GM20431 (cell line): ENCODE measurements at regions not wholly inside any gene's neighbourhood (a gene's known extent, or its start where the extent isn't known, plus 50 kb on each side); places are given as distances from the start of the nearest gene placed in this dataset.
"Not testable (repeated sequence)": the region's sequence is repeated elsewhere in the genome, so short reads cannot be mapped to it uniquely, and the experiment has no call there.

ENCODE experiments used
- in situ Hi-C: fragments of 300-500 bp; cut with MseI, MboI; formaldehyde crosslinking; loops from one replicate; pipeline ENCODE4 v1.15.0; 2020; ENCODE audit warnings: low sequenced_read_pairs; ENCODE audit not compliant: unreplicated experiment

DNA sequence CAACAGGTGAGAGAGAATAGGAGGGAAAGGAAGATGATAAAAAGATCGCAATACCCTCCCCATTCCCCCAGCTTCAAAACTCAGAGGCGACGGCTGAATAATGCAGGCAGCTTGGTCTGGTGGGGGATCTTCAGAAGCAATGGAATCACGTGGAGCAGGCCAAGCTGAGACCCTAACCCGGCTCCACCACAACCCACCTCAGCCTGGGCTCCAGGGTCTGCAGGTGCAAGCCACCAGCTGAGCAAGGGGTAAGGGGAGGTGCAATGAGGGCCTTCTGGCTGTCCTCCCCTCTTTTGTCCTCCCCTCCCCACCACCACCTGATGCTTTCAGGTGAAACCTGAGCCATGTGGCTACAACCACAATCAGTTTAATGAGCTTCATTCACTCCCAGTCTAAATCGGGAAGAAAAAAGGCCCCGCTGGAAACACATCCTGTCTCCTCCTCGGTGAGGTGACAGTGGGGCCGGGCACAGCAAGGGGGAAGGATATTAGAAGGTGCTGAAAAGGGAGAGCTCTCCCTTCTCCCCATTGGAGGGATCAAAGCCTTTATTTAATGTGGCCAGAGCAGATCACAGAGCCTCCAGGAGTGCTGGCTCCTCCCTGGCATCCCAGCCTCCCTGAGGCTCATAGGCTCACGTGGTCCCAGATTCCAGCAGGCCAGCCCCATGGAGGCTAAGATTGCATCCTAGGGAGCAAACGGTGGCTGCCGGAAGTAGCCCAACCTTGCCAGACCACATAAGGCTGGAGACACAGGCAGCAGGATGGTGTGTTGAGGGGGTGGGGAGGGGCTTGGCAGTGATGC is 261.0 kb downstream of the SOX9 start:
- in situ Hi-C loops, result no loop called here

DNA sequence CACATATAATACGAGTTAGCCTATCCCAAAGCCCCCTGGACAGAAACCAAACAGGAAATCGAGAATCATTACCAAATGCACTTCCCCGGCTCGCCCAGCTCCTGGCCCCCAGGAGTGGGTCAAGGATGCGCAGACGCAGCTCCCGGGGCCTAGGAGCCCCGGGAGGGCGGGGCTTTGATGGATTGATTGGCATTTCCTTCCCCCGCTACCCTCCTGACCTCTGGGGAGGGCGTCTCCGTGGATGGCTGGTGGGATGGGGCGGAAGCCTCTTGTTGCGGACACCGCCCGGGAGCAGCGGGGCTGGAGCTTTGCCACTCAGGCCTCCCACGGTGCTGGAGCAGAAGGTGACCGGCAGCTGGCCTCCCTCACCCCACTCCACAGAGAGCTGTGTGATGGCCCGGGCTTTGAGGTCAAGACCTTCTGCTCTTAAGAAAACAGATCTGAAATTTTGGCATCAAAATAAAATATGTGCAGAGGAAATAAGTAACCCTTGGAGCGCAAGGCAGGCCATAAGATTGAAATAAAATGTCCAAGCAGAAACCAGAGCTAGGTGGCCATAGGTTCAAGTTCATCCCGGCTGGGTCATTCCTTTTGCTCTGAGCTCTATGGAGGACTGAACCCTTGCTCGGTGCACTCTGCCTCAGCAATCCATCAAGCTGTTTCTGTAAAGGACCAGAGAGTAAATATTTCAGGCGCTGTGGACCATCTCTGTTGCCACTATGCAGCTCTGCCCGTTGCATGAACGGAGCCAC is 262.3 kb downstream of the SOX9 start:
- in situ Hi-C loops, result no loop called here

DNA sequence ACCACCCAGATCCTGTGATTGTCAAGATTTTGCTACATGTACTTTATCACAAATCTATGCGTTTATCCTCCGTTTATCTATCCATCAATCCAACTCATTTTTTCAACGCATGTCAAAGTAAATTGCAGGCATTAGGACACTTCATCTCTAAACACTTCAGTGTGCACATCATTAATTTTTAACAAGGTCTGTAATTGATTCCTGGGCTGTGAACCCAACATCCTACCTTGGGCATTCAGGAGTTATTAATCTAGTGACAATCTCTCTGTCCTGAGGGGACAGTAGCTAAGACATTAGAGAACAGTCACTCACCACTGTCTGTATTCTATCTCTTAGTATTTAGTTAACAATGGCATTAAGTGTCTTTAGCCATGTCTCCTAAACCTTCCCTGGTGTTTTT is 264.7 kb downstream of the SOX9 start:
- in situ Hi-C loops, result no loop called here

DNA sequence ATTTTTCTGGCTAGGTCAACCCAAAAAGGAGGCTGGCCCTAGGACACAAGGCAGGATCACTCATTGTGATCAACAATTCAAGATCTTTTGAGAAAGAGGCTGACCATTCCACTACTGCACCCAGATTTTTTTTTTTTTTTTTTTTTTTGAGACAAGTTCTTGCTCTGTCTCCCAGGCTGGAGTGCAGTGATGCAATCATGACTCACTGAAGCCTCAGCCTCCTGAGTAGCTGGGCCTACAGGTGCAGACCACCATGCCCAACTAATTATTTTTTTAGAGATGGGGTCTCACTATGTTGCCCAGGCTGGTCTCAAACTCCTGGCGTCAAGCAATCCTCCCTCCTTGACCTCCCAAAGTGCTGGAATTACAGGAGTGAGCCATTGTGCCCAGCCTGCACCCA is 265.4 kb downstream of the SOX9 start:
- in situ Hi-C loops, result not testable (repeated sequence)

DNA sequence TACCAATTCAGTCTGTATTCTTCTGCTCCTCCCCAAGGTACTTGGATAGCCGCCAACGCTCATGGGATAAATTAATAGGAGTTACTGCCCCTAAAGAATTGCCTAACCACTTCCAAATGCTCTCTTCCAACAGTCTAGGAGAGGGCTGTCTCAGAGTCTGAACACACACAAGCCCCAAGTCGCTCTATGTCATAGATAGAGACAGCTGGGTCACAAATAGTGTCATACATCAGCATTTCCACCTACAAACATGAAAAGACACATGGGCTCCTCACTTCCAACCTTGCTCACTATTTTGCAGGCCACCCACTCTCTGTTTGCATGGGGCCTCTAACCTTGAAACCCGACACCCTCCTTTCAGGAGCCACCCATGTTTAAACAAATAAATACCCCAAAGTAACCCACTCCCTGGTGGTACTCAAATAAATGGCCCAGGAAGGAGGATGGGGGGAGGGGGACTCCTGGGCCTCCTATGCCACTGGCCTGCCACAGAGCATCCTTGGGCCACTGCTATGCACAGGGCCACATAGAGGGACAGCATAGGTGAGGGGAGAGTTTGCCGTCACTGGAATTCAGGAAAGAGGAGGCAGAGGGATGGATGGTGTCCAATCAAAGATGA is 265.9 kb downstream of the SOX9 start:
- in situ Hi-C loops, result no loop called here

DNA sequence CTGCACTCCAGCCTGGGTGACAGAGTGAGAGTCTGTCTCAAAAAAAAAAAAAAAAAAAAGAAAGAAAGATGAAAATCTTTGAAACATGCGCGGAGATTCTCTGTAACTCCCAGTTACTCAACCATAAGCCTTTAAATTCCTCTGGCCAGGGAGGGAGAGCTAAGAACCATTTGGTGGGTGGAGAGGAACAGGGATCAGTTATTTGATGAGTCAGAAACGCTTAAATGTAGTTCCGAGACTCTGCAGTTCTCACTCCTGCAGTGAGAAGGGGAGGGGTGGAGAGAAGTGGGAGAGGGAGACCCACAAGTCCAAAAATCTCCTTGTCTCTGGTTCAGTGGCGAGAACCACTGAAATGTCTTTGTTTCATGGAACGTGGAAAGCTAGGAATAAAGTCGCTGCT is 266.7 kb downstream of the SOX9 start:
- in situ Hi-C loops, result no loop called here

DNA sequence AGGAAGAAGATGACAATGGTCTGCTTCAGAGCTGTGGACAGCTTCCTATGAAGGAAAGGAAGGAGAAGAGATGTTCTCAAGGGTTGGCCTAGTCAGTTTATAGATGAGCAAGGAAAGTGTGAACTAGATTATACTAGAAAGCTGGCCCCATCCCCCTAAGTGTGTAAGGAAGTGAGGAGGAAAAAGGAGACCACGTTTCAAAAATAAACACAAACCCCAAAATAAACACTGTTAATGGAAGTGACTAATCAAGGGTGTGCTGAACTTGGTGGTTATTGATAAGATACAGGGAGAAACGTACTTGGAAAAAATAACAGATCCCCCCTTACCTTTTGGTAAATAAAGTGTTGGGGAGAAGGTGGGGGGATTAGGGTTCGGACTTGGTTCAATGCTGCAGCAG is 267.1 kb downstream of the SOX9 start:
- in situ Hi-C loops, result no loop called here

DNA sequence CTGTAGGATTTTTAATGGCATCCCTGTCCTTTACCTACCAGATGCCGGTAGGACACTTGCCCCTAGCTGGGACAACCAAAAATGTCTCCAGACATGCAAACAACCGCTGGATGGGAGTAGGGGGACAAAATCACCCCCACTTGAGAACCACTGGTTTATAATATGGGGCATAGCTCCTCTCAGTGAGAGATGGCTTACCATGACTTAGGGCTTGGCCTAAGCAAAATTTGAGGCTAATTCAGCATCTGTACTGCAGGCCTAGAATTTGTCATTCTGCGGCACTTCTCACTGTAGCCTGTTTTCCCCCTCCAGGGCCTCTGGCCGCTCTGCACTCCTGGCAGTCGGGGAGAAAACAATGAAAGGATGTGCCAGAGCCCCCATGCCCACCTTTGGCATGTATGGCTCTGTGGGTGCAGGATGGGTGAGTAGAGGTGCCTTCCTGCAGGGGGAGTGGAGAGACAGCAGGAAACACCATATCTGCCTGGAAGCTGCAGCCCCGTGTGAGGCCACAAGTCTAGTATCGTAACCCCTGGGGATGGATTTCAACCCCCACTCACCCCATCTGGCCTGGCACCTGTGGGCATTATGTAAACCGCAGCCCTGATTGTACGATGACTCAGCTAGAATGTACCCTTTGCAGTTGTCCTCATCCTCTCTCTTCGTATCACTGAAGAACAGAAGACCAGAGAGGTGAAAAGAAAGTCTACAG is 268.1 kb downstream of the SOX9 start:
- in situ Hi-C loops, result no loop called here

DNA sequence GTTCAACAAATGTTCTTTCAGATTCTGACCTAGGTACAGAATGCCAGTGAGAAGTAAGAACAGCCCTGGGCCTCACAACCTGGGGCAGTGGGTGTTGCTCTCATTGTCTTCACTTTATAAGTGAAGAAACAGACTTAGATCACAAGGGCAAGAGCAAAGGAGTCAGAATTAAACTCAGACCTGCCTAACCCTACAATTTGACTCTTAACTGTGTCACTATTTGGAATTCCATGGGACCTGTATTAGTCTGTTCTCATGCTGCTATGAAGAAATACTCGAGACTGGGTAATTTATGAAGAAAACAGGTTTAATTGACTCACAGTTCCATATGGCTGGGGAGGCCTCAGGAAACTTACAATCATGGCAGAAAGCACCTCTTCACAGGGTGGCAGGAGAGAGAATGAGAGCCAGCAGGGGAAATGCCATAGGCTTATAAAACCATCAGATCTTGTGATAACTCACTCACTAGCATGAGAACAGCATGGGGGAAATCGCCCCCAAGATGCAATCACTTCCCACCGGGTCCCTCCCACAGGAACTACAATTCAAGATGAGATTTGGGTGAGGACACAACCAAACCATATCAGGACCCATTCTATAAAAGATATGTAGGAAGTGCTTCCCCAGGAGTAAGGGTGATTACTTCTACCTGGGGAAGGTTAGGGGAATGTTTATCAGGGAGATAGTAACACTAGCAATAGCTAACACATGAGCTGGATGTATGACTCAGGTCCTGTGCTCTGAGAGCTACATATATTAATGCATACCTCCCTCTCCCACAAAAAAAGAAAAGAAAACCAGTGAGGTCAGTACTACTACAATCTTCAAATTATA is 270.1 kb downstream of the SOX9 start:
- in situ Hi-C loops, result no loop called here

DNA sequence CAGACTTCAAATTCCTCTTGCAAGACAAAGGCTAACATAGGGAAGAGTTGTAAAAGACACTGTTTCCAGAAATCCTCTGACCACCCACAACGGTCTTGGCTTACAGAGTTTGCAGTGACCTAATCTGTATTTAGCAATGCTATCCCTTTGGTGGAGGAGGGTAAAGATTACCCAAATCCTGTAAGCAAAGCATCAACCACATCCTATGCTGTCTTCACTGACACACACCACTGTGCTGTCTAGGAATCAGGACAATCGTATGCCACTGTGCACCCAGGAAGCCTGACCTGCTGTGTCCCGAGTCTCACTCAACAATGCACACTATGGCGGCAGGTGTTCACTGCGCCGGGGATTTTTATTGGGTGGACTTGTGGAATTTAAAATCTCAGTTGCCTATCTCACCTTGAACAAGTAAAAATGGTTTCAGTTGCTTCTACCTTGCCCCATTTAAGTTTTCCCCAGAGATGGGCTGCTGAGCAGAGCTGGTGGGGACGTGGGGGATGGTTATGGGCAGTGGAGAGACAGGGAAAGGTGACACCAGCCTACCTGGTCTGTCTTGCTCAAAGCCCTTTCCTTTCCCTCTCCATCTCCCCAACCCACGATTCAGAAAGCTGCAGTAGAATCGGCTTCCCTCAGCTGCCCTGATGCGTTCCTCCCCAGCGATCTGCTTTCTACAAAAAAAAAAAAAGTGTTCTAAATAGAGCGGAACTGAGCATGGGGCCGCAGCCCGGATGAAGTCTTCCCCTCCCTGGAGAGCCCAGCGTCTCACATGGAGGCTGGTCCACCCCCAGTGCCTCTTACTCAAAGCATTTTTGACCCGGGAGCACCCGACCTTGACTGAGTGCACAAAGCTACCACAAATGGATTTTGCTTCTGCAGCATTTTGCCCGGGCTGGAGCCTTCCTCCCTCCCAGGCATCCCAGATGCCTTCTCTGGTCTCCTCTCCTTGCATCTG is 271.5 kb downstream of the SOX9 start:
- in situ Hi-C loops, result no loop called here

DNA sequence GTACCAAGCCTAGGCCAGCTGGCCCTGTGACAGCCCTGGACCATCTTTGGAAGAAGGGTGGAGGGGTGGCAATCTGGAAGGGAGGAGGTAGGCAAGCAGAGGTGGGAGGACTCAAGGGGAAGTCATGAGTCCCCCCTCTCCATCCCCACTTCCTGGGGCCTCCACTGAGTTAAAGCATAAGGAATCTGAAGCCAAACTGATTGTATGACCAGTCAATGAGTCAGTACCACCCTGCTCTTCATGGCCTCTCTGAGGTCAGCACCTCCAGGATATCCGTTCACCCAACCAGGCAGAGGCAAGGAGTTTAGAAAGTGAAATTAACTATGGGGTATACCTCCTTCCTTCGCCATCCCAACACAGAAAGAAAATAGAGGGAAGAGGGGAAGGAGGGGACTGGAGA is 272.7 kb downstream of the SOX9 start:
- in situ Hi-C loops, result no loop called here

DNA sequence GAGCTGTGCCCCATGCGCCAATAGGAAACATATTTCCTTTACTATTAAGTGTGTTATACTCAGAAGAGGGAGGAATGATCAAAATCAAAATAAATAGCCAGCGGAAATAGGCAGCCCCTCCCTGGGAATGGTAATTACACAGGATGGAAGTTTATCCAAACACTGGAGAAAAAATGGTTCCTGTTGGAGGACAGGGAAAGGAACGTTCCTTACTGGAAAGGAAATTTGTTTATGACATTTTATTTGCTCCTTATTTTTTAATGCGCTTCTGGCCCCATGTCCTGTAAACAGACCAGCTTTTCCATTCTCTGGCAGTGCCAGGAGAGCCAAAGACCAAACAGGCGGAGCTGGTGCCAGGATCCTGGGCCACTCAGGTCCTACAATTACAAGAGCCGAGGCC is 273.7 kb downstream of the SOX9 start:
- in situ Hi-C loops, result no loop called here

DNA sequence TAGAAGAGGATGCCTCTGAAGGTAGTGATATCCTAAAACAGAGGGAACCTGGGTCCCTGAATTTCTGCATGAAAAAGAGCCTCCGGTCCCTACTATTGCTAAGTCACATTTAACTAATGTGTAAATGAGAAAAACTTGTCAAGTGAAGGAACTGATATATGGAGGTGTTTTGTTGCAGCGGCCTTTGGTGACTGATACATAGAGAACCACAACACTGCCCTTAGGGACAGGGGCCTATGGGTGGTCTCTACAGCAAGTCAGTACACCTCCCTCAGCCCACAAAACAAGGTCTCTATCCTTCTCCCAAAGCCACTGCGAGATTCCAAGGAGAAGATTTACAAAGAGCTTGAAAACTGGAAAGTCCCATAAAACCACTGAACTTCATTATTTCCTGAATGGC is 275.3 kb downstream of the SOX9 start:
- in situ Hi-C loops, result no loop called here

DNA sequence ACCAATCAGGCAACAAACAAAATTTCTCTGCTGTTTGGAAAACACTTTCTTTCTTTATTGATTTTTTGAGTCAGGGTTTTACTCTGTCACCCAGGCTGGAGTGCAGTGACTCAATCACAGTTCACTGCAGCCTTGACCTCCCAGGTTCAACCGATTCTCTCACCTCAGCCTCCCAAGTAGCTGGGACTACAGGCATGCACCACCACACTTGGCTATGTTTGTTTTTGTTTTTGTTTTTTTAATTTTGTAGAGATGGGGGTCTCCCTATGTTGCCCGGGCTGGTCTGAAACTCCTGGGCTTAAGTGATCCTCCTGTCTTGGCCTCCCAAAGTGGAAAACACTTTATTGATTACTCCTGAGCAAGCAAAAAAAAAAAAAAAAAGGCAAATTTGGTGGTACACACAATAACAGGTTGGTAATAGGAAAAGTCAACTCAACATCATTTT is 276.4 kb downstream of the SOX9 start:
- in situ Hi-C loops, result no loop called here

DNA sequence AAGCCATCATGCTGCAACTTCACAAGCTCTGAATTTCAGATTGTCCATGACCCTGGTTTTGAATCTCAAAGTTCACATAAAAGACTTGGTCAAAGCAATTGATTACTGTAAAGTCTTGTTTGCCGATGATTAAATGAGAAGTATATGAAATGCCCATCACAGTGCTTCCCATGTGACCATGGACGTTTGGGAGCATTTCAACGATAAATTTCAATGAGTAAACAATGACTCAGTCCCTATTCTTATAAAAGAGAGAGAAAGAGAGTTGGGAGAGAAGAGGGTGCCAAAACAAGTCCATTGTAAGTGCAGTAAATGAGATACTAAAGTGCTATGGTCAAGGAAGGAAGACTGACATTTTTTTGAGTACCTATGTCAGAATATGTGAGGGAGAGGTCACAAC is 276.9 kb downstream of the SOX9 start:
- in situ Hi-C loops, result no loop called here

DNA sequence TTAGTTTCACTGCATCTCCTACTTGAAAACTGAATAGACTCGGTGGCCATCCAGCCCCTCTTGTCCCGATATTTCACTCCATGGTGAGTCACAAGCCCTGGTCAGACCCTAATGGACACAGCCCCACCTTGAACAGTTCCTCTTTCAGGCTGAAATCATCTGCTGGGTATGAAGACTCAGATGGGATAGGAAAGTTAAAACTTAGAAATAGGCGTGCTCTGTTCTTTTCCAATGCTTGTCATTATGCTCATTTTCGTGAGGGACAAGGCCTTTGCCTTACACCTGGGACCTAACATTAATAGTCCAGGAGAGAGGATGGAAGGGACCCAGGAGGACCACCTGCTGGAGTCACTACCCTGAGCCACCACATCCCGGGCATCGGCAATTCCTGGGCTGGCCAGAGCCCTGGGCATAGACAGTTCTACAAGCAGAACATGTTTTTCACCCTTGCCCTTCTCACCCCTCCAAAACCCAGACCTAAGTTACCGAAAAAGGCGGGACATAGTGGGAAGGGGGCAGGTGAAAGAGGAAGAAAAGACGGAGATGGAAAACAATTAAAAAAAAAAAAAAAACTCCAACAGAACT is 278.3 kb downstream of the SOX9 start:
- in situ Hi-C loops, result no loop called here

DNA sequence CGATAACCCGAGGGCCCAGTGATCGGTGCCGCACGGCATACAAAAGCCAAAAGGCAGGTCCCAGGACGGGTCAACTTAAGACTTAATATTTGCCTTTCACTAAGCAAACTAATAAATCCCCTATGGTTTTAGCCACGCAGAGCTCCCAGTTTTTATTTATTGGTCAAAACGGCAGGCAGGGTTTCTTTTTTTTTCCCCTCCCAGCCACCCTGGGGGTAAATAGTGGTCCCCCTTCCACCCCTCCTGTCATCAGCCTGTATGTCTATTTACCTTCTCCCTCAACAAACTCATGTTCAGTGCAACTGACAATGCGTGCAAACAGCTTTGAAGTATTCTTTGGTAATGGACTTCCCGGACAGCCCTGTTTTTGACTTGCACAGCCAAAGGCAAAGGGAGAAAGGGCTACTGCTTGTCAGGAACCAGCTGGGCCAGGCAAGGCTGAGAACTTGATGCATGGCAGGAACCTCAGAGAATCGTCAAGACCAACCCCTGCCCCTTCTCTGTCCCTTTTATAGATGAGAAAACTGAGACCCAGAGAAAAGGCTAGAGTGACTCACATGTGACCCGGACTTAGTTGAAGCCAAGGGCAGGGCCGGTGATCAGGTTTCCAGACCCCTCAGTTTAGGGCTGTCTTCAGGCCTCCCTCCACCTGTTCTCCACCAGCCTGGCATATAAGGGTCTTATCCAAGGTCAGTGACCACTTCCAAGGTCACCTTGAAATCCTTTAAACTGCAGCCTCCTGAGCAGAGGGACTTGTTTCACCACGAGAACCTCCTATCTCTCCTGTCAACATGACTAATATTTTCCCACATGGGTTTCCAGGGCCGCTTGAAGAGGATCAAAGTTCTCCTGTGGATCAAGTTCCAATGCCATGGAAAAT is 279.0 kb downstream of the SOX9 start:
- in situ Hi-C loops, result loop anchor here (25.0 kb wide), 1 partner anchor 263 kb away; no protein-coding TSS in a partner anchor
